Gastrocnemius medialis (tissue), 4 donors: ENCODE measurements at regions not wholly inside any gene's neighbourhood (a gene's known extent, or its start where the extent isn't known, plus 50 kb on each side); places are given as distances from the start of the nearest gene placed in this dataset.

ENCODE experiments used
- POLR2A ChIP-seq, 2 donors: fragments of 450-650 bp; IDR thresholded peaks; one replicate each; pipeline ENCODE4 v1.6.1; 2017; ENCODE audit warnings: antibody characterized with exemption in 2 of 2, mild to moderate bottlenecking in 2 of 2, moderate library complexity in 2 of 2
- TF ChIP-seq, protein P1 (sequence below), 5 experiments: fragments of 450-650 bp in 3 of 5; fragments of 200-600 bp in 2 of 5; sonication (generic) in 2 of 5; IDR thresholded peaks in 4 of 5; conservative IDR thresholded peaks in 1 of 5; 1 replicate in 4 of 5; 2 replicates in 1 of 5; pipeline ENCODE4 v1.5.1; 2016 to 2019; ENCODE audit warnings: antibody characterized with exemption in 5 of 5, mild to moderate bottlenecking in 3 of 5, moderate library complexity in 3 of 5

DNA sequence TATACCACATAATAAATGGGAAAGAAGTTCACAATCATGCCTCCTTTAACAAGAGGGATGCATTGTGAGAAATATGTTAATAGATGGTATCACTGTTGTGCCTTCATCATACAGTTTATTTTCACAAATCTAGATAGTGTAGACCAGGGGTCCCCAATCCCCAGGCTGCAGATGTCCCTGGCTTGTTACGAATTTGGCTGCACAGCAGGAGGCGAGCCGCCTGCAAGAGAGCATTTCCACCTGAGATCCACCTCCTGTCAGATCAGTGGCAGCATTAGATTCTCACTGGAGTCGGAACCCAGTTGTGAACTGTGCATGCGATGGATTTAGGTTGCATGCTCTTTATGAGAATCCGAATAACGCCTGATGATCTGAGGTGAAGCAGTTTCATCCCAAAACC is 361.9 kb upstream of the ZWINT start:
- TF ChIP-seq, protein P1, sequence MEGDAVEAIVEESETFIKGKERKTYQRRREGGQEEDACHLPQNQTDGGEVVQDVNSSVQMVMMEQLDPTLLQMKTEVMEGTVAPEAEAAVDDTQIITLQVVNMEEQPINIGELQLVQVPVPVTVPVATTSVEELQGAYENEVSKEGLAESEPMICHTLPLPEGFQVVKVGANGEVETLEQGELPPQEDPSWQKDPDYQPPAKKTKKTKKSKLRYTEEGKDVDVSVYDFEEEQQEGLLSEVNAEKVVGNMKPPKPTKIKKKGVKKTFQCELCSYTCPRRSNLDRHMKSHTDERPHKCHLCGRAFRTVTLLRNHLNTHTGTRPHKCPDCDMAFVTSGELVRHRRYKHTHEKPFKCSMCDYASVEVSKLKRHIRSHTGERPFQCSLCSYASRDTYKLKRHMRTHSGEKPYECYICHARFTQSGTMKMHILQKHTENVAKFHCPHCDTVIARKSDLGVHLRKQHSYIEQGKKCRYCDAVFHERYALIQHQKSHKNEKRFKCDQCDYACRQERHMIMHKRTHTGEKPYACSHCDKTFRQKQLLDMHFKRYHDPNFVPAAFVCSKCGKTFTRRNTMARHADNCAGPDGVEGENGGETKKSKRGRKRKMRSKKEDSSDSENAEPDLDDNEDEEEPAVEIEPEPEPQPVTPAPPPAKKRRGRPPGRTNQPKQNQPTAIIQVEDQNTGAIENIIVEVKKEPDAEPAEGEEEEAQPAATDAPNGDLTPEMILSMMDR (IDR thresholded peaks at IDR 0.05 in 4 of 5, conservative IDR thresholded peaks at IDR 0.05 in 1 of 5) = no peak
- TF ChIP-seq POLR2A (IDR thresholded peaks at IDR 0.05) = no peak
